Natural killer cell (primary cell): ENCODE measurements at regions not wholly inside any gene's neighbourhood (a gene's known extent, or its start where the extent isn't known, plus 50 kb on each side); places are given as distances from the start of the nearest gene placed in this dataset.

Experiments used
- ATAC-seq, 3 donors: fragments of 150-1000 bp in 2 of 3; fragments of 200-7000 bp in 1 of 3; cut with Tn5 transposase; 1 replicate in 1 of 3; 2 replicates in 2 of 3; pipeline ENCODE4 v1.10.0; 2021; ENCODE audit warnings: mild to moderate bottlenecking in 2 of 3, moderate library complexity in 2 of 3
- DNase-seq, 2 donors: peaks; one replicate each; pipeline versions ENCODE4 v3.0.0 to v3.0.0-alpha.2; 2013 to 2021; ENCODE audit warnings: mixed read lengths in 1 of 2
- H3K27ac ChIP-seq: one replicate; pipeline ENCODE4 v1.5.1; 2013; ENCODE audit warnings: mild to moderate bottlenecking, low read length
- H3K27me3 ChIP-seq: one replicate; pipeline ENCODE4 v1.6.1; 2013; ENCODE audit warnings: low read length; ENCODE audit not compliant: control insufficient read depth, insufficient read depth
- H3K36me3 ChIP-seq: one replicate; pipeline ENCODE4 v1.6.1; 2013; ENCODE audit warnings: low read length; ENCODE audit not compliant: control insufficient read depth, insufficient read depth
- H3K4me1 ChIP-seq: one replicate; pipeline ENCODE4 v1.6.1; 2013; ENCODE audit warnings: low read length; ENCODE audit not compliant: control insufficient read depth, insufficient read depth
- H3K4me3 ChIP-seq: one replicate; pipeline ENCODE4 v1.5.1; 2013; ENCODE audit warnings: low read length
- H3K9me3 ChIP-seq: one replicate; pipeline ENCODE4 v1.6.1; 2013; ENCODE audit warnings: low read length; ENCODE audit not compliant: control insufficient read depth, insufficient read depth
- H3K27ac Mint-ChIP-seq, 2 donors: one replicate each; pipeline ENCODE4 v1.8.0; 2022; ENCODE audit warnings: mild to moderate bottlenecking in 2 of 2, mixed read lengths in 2 of 2, moderate library complexity in 1 of 2
- H3K27me3 Mint-ChIP-seq, 2 donors: one replicate each; pipeline ENCODE4 v1.8.0; 2022; ENCODE audit warnings: low read depth in 2 of 2, mixed read lengths in 2 of 2
- H3K36me3 Mint-ChIP-seq: one replicate; pipeline ENCODE4 v1.8.0; 2022; ENCODE audit warnings: mixed read lengths
- H3K4me1 Mint-ChIP-seq, 2 donors: one replicate each; pipeline ENCODE4 v1.8.0; 2022; ENCODE audit warnings: mixed read lengths in 2 of 2
- H3K4me3 Mint-ChIP-seq: one replicate; pipeline ENCODE4 v1.8.0; 2022; ENCODE audit warnings: mild to moderate bottlenecking, moderate library complexity, mixed read lengths
- H3K9me3 Mint-ChIP-seq, 2 donors: one replicate each; pipeline ENCODE4 v1.8.0; 2022; ENCODE audit warnings: mixed read lengths in 2 of 2
- WGBS: methylation state at CpG from one replicate; pipeline ENCODE4 v1.1.7; 2013; ENCODE audit warnings: missing lambda C conversion rate; ENCODE audit not compliant: insufficient coverage; 5-methylcytosine and 5-hydroxymethylcytosine counted together
- intact Hi-C: fragments of 100-400 bp; cut with micrococcal nuclease; formaldehyde crosslinking; loops from one replicate; pipeline ENCODE4 v1.14.2; 2022
- TF ChIP-seq, protein P1 (sequence below): fragments of 200-600 bp; IDR thresholded peaks from one replicate; pipeline ENCODE4 v1.8.0; 2022; ENCODE audit warnings: antibody characterized with exemption

DNA sequence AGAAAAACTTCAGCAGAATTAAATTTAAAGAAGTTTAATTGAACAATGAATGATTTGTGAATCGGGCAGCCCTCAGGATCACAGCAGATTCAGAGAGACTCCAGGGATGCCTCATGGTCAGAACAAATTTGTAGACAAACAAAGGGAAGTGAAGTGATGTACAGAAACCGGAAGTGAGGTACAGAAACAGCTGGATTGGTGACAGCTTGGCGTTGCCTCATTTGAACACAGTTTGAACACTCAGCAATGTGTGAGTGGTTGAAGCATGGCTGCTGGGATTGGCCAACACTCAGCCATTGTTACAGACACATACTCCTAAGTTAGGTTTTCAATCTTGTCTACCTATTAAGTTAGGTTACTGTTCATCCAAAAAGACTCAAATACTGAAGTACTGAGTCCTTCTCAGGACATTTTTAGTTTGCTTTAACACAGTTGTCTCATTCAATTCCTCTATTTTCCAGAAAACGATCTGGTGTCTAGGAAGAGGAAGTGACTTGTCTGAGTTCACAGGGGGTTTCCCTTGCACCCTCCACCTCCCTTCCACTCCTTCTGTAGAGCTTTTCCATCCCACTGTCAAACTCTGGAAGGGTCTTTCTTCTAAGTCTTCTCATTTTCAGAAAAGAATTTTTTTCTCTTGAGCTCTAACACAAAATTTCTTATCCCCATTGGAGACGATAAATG is 137.9 kb downstream of the SLC4A3 start:
- TF ChIP-seq, protein P1, sequence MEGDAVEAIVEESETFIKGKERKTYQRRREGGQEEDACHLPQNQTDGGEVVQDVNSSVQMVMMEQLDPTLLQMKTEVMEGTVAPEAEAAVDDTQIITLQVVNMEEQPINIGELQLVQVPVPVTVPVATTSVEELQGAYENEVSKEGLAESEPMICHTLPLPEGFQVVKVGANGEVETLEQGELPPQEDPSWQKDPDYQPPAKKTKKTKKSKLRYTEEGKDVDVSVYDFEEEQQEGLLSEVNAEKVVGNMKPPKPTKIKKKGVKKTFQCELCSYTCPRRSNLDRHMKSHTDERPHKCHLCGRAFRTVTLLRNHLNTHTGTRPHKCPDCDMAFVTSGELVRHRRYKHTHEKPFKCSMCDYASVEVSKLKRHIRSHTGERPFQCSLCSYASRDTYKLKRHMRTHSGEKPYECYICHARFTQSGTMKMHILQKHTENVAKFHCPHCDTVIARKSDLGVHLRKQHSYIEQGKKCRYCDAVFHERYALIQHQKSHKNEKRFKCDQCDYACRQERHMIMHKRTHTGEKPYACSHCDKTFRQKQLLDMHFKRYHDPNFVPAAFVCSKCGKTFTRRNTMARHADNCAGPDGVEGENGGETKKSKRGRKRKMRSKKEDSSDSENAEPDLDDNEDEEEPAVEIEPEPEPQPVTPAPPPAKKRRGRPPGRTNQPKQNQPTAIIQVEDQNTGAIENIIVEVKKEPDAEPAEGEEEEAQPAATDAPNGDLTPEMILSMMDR, result no peak
- intact Hi-C loops, result no loop called here
- DNase-seq (no peak), ATAC-seq (no peak)
- no peaks in the 10 kb centered on the region for H3K27me3 ChIP-seq
- no peaks in the 10 kb centered on the region for H3K27me3 Mint-ChIP-seq
- no peak overlapping the region for H3K4me3 Mint-ChIP-seq
- H3K9me3 Mint-ChIP-seq, result peaks cover 6 to 7% of the 10 kb centered on the region in 2 donors
- no peaks in the 10 kb centered on the region for H3K36me3 ChIP-seq
- no peak overlapping the region for H3K27ac ChIP-seq
- no peaks in the 10 kb centered on the region for H3K4me1 Mint-ChIP-seq
- H3K4me1 ChIP-seq, result no peaks in the 10 kb centered on the region
- H3K36me3 Mint-ChIP-seq, result no peaks in the 10 kb centered on the region
- H3K27ac Mint-ChIP-seq, result no peak overlapping the region
- 67% methylated on average over 3 of the region's 5 CpGs for WGBS
- no peaks in the 10 kb centered on the region for H3K9me3 ChIP-seq
- H3K4me3 ChIP-seq, result no peak overlapping the region

DNA sequence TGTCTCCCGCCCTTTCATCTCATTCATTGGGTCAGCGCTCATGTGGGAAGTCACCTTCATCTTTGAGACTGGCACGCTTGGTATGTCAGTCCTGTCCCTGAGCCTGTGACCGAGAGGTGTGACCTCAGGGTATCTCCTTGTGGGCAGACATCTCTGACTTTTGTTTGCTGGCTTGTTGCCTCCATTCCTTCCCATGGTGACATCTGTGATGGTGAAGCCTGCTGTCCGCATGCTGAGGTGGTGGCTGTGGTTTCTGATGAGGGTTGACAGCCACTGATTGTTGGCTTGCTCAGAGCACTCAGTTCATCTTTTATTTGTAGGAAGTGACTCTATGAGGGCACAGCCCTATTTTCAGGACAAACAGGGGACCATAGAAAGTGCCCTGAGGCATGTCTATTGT is 139.2 kb downstream of the SLC4A3 start:
- DNase-seq, result no peak
- H3K27ac Mint-ChIP-seq, result no peak overlapping the region
- H3K36me3 ChIP-seq, result no peaks in the 10 kb centered on the region
- peaks cover 6 to 7% of the 10 kb centered on the region in 2 donors for H3K9me3 Mint-ChIP-seq
- no peaks in the 10 kb centered on the region for H3K9me3 ChIP-seq
- ATAC-seq, result no peak
- H3K4me3 ChIP-seq, result no peak overlapping the region
- no peaks in the 10 kb centered on the region for H3K27me3 Mint-ChIP-seq
- no peak overlapping the region for H3K4me3 Mint-ChIP-seq
- H3K4me1 Mint-ChIP-seq, result no peaks in the 10 kb centered on the region
- no peaks in the 10 kb centered on the region for H3K4me1 ChIP-seq
- no peaks in the 10 kb centered on the region for H3K27me3 ChIP-seq
- 87% methylated on average over 5 of the region's 5 CpGs for WGBS
- no peaks in the 10 kb centered on the region for H3K36me3 Mint-ChIP-seq
- no peak overlapping the region for H3K27ac ChIP-seq
- intact Hi-C loops, result no loop called here
- TF ChIP-seq, protein P1, result no peak

DNA sequence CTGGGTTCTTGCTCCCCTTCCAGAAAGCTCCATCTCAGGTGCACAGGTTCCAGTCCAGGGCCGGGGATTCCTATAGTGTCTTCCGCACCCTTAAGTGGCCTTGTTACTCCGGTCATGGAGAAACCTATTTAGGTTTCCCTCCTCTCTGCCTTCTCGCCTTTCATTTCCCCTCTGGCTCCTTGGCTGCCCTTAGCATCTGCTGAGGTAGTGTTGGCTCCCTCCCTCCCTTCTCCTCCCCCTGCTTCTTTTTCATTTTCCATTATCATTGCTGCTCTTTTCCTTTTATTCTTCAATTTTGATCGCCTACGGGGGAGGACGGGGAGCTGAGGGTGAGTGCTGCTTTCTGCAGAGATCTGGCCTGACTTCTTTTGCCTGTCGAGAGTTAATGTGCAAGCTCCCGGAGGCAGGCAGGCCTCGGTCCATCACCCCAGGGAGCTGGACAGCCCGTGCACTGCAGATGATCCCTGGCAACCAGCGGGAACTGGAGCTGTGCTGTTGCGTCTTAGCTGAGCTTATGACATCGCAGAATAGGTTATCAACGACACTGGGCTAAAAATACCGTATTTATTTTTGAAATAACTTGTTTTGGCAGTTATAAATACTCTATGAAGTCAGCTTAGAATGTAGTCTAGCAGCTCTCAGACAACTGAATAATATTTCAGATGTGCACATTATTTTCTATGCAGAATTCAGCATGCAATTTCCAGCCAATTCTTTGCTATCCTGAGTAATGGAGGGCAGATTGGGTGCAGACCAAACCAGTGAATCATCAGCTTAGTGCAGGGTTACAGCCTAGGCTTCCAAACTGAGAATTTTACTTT is 141.9 kb downstream of the SLC4A3 start:
- Histone ChIP-seq H3K27ac (no peak overlapping the region), H3K9me3 (no peaks in the 10 kb centered on the region), H3K36me3 (no peaks in the 10 kb centered on the region), H3K4me1 (no peaks in the 10 kb centered on the region), H3K27me3 (no peaks in the 10 kb centered on the region), H3K4me3 (no peak overlapping the region)
- Mint-ChIP-seq H3K4me3 (no peak overlapping the region), H3K27ac (no peak overlapping the region), H3K27me3 (no peaks in the 10 kb centered on the region), H3K9me3 (peaks cover 6 to 7% of the 10 kb centered on the region in 2 donors), H3K4me1 (no peaks in the 10 kb centered on the region), H3K36me3 (no peaks in the 10 kb centered on the region)
- ATAC-seq (no peak), DNase-seq (no peak)
- intact Hi-C loops, result no loop called here
- WGBS, result 85% methylated on average over 16 of the region's 16 CpGs
- TF ChIP-seq, protein P1, result no peak
